ENCODE measurements at regions not wholly inside any gene's neighbourhood (a gene's known extent, or its start where the extent isn't known, plus 50 kb on each side); places are given as distances from the start of the nearest gene placed in this dataset.

DNA sequence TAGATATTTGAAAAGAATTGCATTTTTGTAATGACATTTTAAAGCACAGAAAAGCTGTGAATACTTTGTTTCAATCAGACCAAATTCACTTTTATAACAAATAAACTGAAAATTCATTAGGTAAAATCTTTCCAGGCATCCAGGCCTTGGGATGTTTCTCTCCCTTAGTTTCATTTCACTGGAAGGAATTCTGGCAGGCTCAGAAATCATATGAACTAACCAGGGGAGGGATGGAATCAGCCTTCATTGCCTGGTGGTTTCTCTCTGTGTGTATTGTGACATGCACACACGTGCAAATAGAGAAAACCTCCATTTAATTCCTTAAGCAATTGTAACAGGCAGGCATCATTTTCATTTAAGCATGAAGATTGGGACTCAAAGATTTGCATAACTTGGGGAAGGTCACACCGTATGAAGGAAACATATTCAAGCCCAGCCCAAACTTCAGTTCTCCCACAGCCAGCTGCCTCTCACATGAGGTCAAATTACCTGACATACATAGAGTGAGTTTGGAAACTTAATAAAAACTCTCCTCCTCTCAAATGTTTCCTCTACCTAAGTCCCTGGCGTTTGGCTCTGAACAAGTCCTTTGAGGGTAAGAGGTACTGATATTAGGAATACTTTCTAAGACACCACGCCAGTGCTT, 376.1 kb upstream of the MCTP2 start:
- TF ChIP-seq EZH2 (IDR thresholded peaks at IDR 0.05; ENCODE audit: insufficient read depth, low read length): no peak
- TF ChIP-seq, protein P1, sequence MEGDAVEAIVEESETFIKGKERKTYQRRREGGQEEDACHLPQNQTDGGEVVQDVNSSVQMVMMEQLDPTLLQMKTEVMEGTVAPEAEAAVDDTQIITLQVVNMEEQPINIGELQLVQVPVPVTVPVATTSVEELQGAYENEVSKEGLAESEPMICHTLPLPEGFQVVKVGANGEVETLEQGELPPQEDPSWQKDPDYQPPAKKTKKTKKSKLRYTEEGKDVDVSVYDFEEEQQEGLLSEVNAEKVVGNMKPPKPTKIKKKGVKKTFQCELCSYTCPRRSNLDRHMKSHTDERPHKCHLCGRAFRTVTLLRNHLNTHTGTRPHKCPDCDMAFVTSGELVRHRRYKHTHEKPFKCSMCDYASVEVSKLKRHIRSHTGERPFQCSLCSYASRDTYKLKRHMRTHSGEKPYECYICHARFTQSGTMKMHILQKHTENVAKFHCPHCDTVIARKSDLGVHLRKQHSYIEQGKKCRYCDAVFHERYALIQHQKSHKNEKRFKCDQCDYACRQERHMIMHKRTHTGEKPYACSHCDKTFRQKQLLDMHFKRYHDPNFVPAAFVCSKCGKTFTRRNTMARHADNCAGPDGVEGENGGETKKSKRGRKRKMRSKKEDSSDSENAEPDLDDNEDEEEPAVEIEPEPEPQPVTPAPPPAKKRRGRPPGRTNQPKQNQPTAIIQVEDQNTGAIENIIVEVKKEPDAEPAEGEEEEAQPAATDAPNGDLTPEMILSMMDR (IDR thresholded peaks at IDR 0.05; ENCODE audit: insufficient read depth, low read depth, low read length): no peak
